Fibroblast of pulmonary artery (primary cell): ENCODE measurements at regions not wholly inside any gene's neighbourhood (a gene's known extent, or its start where the extent isn't known, plus 50 kb on each side); places are given as distances from the start of the nearest gene placed in this dataset.

Experiments used
- DNase-seq: peaks from one replicate; pipeline ENCODE4 v3.0.0-alpha.2; 2010; ENCODE audit warnings: low read depth
- H3K4me3 ChIP-seq: replicated peaks from 2 replicates; pipeline ENCODE4 v1.5.1; 2011; ENCODE audit warnings: low read depth, mild to moderate bottlenecking, control low read depth, low read length, moderate library complexity
- CTCF ChIP-seq: IDR thresholded peaks from 2 replicates; pipeline ENCODE4 v1.5.1; 2011; ENCODE audit warnings: mild to moderate bottlenecking, control low read depth, low read length, inconsistent platforms; ENCODE audit errors: missing control alignments

GRCh38 chr20:50327666-50328065, 137.0 kb downstream of the CEBPB start:
- DNase-seq, result no peak
- no peak for TF ChIP-seq CTCF
- H3K4me3 ChIP-seq, result no peak overlapping the region

GRCh38 chr20:50328222-50328979, 137.8 kb downstream of the CEBPB start:
- DNase-seq, result no peak
- TF ChIP-seq CTCF, result no peak
- H3K4me3 ChIP-seq, result no peak overlapping the region

- no peak for TF ChIP-seq CTCF
- H3K4me3 ChIP-seq, result no peak overlapping the region
- DNase-seq, result no peak
Measured at GRCh38 chr20:50328996-50329898, 138.6 kb downstream of the CEBPB start.

GRCh38 chr20:50329981-50330503, 139.4 kb downstream of the CEBPB start:
- no peak for DNase-seq
- no peak for TF ChIP-seq CTCF
- H3K4me3 ChIP-seq, result no peak overlapping the region

- H3K4me3 ChIP-seq, result no peak overlapping the region
- peak; percentile 56 for DNase-seq
- TF ChIP-seq CTCF, result no peak
Measured at GRCh38 chr20:50330504-50331313, 140.1 kb downstream of the CEBPB start.
